ENCODE measurements at regions not wholly inside any gene's neighbourhood (a gene's known extent, or its start where the extent isn't known, plus 50 kb on each side); places are given as distances from the start of the nearest gene placed in this dataset.

- TF ChIP-seq POLR2AphosphoS5 (IDR thresholded peaks at IDR 0.05; ENCODE audit: low read depth, low read length) = no peak
- no peak for TF ChIP-seq POLR2A (IDR thresholded peaks at IDR 0.05; ENCODE audit: low read depth, low read length)
Measured at GRCh38 chr16:73915140-73915539, 381.5 kb upstream of the PSMD7 start.
